GM12873 (cell line): ENCODE measurements at regions not wholly inside any gene's neighbourhood (a gene's known extent, or its start where the extent isn't known, plus 50 kb on each side); places are given as distances from the start of the nearest gene placed in this dataset.

Experiments used
- CTCF ChIP-seq: IDR thresholded peaks from 2 replicates; pipeline ENCODE4 v1.5.1; 2012; ENCODE audit warnings: low read depth, mild to moderate bottlenecking, moderate library complexity, low read length, control low read depth; ENCODE audit not compliant: insufficient read depth; ENCODE audit errors: missing control alignments

GRCh38 chr13:23488442-23488841 is 54.9 kb upstream of the SACS start:
- no peak for TF ChIP-seq CTCF

GRCh38 chr13:23496255-23496654 is 62.8 kb upstream of the SACS start:
- no peak for TF ChIP-seq CTCF

GRCh38 chr13:23497191-23497590 is 63.7 kb upstream of the SACS start:
- TF ChIP-seq CTCF = no peak

- no peak for TF ChIP-seq CTCF
Measured at GRCh38 chr13:23500849-23501248, 67.3 kb upstream of the SACS start.

GRCh38 chr13:23504180-23504579 is 66.0 kb upstream of the TNFRSF19 start:
- no peak for TF ChIP-seq CTCF

- TF ChIP-seq CTCF = no peak
Measured at GRCh38 chr13:23505007-23505406, 65.2 kb upstream of the TNFRSF19 start.

- no peak for TF ChIP-seq CTCF
Measured at GRCh38 chr13:23506071-23506806, 64.0 kb upstream of the TNFRSF19 start.
